Islet of Langerhans (tissue), 1 donor: ENCODE measurements at regions not wholly inside any gene's neighbourhood (a gene's known extent, or its start where the extent isn't known, plus 50 kb on each side); places are given as distances from the start of the nearest gene placed in this dataset.

Experiments used
- FAIRE-seq: peaks from one replicate; lab custom pipeline; 2011; peaks lifted over from hg19 to GRCh38; lab: Jason Lieb, UNC

DNA sequence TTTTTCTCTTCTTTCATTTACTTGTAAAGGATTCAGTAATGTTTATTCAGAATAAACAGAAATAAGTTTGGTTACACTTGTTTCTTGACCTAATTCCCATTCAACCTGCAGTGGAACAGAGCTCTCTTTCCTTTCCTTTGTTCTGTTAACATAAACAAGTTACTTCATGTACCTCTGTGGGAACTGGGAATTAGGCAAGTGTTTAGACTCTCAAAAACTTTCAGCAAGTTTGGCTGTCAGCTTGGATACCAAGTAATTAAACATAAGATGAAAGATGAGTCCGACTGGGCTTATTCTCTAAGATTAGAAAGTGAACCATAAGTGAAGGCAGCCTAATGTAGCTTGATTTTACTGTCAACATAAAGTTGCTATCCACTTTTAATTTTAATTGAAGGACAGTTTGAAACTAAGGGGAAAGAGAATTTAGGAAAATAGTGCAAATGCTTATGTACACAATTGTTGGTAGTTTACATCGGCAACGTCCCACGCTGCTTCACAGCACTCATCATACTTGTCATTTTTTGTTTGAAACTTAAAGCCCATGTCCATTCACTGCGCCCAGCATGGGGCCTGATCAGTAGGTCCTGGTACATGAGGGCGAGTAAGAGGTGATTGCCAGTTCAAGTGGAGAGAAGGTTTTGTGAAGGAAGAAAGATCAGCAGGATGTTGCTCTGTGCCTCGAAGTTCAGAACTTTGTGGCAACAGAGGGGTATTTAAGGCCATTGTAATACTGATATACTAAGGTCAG is 113.0 kb downstream of the PLEKHG1 start:
- FAIRE-seq: no peak

DNA sequence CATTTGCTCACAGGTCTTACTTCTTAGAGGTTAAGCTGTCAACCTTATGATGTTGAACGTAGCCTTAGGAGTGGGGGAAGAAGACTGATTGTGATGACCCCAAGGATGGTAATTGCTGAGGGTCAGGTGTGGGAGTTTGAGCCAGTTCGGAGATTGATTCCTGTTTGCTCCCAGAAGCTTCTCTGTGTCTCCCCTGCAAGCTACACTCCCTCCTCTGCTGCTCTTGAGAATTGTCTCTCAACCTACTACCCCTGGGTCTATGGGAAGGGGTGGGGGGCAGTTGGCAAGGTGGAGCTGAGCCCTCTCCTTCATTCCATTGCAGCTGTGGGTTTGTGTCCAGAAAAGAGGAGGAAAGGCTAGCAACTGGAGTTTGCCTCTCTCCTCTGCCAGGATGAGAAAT is 113.8 kb downstream of the PLEKHG1 start:
- no peak for FAIRE-seq

DNA sequence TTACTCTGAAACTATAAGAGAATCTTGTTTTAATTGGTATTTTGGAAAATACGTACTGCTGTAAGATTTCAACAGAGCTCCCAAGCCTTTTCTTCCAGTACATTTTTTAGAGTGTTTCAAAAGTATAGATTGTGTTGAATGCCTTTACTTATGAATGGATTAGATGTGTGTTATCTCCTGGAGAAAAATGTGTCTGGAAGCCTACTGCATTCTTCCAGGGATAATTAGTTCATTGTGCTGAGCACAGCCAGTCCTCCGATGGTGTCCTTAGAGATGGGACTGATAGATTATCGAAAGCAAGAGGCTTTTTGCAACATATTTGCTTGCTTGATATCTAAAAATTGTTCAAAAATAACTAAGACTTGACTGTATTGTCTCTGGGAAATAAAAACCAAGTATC is 114.2 kb downstream of the PLEKHG1 start:
- no peak for FAIRE-seq

DNA sequence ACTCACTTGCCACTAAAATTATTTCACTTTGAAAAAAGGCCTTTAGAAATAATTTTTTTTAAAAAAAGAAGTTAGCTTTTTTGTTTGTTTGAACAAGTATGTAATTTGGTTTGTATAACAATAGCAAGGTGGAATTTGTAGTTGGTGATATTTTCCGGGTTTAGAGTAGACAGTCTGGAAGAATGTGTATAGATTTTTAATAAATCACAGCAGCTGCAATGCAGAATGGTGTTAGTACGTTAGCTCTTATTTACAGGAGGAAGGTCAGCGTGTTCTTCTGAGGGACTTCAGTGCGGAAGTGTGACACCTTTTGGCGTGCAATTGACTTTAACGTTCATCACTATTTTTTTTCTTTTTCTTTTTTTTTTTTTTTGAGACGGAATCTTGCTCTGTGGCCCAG is 115.4 kb downstream of the PLEKHG1 start:
- no peak for FAIRE-seq

DNA sequence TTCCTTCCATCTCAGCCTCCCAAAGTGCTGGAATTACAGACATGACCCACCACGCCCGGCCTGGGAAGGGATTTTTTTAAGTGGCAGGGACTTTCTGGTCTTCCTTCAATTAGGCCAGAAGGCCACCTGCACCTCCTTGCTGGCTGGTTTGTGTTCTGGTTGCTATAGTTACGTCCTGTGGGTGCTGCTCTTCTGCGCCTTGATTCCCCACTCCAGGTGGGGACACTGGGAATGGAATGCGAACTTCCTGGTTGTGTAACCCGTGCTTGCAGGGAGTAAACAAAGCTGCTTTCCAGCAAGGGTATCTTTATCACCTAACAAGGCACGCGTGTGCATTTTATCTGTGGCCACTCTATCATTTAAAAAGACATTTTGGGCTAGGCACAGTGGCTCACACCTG is 117.7 kb downstream of the PLEKHG1 start:
- no peak for FAIRE-seq

DNA sequence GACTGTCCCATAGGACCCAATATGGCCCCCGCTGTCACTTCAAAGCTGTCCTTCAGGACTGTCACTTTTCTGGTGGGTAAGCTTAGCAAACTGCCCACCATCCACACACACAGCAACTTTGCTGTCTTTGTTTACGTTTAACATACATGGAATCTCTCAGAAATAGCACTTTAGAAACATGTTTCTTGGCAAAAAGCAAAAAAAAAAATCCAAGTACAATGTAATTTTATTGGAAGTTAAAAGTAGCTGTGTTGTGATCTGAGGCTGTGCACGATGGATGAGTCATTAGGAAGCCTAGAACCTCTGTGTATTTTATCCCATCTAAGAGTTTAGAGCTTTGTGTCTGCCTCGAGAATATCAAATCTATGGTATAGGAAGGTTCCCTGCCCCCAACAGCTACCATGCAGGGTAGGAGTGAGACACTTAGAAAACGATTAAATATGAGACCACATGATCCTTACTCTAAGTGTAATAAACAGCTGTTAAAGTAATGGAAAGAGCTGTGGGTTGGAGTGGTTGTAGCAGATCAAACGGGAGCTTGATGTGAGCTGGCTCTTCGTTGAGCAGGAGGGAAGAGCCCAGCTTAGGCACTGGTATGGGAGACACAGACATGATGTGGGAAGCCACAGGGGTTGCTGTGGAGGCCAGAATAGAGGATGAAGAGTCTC is 119.5 kb downstream of the PLEKHG1 start:
- FAIRE-seq: no peak

DNA sequence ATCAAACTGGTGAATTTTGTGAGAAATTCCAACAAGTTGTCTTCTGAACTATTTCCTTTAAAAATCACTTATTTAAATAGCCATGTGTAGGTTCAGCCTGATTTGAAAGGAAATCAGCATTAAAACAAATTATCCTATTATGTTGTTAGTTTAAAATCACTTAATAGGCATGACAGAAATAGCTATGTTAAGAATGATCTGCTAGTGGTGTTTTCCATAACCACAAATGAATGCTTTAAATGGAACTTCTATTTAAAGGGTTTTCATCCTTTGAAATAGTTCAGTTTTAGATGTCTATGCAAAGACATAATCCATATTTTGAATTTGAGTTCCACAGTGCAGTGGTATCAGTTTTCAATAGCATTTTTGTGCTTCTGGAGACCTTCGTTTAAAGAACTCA is 120.1 kb downstream of the PLEKHG1 start:
- no peak for FAIRE-seq

DNA sequence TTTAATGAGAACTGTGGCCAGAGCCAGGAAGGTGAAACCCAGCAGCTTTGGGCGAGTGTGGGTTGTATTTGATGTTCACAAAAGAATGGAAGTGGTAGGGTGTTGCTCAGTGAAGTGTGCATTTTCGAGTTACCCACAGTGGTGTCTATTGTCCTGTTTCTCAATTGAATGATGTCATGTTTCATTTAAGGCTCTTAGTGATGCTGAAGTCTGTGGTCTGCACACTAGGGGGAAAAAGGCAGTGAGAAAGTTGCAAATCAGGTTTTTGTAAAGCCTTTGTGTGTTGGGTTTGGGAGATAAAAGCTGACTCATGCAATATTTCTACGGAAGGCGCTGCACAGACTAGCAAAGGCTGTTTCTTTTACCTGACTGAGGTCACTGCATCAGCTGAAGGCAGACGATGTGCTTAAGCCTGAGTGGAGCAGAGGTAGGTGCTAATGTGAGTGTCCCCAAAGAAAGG is 121.1 kb downstream of the PLEKHG1 start:
- no peak for FAIRE-seq

DNA sequence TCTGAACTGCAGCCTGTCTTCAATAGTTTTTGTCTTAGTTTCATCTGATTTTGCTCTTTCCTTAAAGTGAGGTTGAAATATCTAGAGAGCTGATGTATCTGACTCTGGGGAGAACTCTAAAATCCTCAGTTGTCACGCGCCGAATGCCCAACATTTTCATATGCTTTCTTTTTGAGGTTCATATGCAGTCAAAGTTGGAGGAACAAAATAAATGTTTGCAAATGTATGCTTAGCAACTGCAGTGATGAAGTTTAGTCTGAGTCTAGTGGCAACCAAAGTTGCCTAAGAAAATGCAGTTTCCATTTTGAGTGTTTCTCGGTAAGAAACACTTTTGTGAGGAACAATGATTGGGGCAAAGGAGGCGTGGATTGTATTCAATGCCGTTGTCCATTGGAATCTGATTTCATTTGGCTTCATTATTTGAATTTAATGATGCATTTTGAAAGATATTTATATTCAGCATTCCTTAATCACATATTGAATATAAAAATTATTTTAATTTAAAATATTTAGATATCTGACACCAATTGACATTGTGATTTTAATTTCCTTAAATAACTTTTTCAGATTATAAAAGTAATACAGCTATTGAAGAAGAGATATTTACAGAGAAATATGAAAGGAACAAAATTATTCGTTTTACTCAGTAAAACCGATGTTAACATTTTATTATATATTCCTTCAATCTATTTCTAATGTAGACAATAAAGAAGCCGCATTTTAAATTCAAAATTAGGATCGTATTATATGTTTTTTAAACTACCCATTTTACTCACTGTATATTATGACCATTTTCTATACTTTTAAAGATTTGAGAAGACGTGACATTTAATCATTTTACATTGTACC is 122.0 kb downstream of the PLEKHG1 start:
- peak; percentile 80 for FAIRE-seq

DNA sequence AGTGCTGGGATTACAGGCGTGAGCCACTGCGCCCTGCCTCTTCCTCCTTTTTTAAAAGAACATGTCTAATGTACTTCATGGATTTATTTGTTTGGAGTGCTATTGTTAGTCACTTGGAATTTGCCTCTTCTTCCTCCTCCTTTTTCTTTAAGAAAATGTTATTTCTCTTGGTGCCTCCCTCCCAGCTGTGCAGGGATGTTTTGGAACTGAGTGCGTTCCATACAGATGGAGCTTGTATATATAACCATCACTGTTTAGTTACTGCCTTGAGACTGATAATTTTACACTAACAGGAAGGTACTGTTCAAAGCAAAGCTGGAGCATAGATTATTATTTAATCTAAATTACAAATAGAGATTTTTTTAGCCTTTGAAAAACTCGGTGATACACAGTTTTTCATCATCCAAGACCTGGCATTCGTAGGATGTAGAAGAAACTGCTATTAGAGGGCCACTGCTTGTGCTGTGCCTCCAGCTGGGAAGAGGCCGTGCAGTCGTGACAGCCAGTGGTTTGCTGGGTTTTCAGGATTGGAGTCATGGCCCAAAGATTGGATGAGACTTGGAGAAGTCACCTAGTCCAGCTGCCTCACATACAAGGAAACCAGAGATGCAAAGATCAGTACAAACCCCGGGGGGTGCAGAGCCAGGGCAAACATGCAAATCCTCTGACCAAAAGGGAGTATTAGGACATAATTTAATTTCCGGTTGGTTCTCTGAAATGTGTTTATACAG is 123.1 kb downstream of the PLEKHG1 start:
- FAIRE-seq: no peak

DNA sequence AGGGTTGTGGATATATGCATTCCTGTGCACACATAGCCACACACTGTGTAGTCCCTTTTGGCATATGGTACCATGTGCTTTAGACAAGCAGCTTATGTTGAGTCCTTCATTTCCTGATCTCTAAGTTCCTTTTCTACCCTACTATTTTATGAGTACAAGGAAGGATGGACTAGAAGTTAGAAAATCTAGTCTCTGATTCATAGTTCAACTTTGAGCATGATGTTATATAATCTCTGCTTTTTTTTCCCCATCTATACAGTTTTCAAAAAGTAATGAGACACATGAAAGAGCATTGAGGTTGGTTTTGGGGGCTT is 123.6 kb downstream of the PLEKHG1 start:
- FAIRE-seq: no peak

DNA sequence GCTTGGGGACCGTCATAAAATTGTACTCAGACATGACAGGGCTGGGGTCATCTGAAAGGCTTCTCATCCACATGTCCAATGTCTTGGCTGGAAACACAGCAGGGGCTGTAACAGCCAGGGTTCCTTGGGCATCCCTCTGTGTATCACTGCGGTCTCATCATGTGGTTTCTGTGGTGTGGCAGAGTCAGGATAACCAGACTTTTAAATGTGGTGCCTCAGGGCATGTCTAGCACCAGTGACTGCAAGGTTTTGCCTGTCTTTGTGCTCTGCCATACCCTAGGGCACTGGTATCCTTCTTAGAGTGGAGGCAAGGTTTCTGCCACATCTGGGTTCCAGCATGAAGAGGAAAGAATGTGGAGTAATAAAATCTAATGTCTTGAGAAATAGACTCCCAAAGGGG is 124.2 kb downstream of the PLEKHG1 start:
- FAIRE-seq: no peak

DNA sequence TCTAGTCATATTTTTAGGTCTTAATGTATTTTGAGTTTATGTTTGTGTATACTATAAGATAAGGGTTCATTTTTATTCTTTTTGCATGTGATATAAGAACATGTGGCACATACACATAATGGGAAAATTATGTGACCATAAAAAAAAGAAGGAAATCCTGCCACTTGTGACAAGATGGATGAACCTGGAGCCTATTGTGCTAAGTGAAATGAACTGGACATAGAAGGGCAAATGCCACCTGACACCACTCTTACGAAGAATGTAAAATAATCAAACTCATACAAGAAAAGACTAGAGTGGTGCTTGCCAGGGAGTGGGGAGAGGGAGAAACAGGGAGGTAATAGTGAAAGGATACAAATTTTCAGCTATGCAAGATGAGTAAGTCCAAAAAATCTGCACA is 126.1 kb downstream of the PLEKHG1 start:
- FAIRE-seq: no peak

DNA sequence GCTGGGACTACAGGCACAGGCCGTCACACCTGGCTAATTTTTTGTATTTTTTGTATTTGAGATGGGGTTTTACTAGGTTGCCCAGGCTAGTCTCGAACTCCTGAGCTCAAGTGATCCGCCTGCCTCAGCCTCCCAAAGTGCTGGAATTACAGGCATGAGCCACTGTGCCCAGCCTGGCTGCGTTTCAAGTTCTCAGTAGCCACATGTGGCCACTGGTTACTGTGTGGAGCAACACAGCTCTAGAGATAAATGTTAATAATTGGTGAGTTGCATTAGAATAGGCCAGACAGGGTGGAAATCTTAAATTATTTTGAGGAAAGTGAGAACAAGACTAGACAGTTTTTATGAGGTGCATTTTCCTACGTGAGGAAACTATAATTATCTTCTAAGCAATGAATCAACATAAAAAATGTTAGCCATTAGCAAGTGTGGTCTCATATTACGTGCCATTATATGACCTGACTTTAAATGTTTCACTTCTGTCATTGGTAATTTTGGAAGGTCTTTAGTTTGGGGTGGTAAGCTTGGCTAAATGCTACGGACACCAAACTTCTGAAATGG is 129.6 kb downstream of the PLEKHG1 start:
- no peak for FAIRE-seq

DNA sequence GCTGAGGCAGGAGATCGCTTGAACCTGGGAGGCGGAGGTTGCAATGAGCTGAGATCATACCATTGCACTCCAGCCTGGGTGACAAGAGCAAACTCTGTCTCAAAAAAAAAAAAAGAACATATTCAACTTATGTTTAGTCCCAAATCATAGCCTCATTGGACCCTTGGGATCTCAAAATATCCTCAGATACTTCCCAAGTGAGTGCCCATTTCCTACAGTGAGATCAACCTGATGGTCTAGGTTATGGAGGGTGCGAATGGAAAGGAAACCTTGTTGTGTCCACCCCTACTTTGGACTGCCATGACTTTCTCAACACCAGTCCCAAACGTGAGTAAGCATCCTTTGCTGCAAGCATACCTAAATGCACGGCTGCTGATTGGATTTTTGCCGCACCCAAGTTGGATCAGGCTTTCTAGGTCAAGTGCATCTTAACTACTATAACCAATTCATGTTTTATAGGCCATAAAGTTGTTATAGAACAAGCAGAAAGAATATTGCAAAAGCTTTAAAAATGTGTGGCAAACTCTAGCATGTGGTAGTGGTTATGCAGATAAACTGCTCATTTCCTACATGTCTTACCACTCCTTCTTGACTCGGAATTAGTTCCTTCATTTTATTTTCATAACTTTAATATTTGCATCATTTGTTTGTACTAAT is 131.2 kb downstream of the PLEKHG1 start:
- no peak for FAIRE-seq

DNA sequence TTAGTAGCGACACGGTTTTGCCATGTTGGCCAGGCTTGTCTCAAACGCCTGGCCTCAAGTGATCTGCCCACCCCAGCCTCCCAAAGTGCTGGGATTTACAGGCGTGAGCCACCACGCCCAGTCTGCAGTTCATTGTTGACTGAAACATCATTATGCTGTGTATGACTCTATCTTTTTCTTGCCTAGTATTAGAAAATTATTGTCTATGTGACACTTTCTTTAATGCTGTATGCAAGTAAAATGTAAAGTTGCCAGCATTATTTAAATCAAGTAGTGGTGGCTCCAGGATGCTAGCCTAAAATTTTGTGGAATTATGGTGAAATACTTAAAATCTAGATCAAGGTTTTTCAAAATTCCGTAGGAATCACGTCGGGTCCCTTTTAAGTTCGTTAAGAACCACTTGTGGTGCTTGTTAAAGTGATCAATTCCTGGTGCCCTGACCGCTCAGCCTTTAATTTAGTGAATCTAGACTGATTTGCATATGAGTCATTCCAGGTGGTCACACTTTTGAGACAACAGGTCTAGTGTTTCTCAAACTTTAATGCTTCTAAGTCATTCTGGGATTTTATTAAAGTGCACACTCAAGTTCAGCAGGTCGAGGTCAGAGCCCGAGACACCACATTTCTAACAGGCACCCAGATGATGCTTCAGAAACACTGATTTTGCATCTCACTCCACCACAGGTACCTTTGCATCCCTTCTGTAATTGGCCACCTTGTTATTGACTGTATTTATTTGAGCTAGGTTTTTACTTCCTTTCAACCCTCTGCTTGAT is 132.6 kb upstream of the MTHFD1L start:
- FAIRE-seq: no peak

DNA sequence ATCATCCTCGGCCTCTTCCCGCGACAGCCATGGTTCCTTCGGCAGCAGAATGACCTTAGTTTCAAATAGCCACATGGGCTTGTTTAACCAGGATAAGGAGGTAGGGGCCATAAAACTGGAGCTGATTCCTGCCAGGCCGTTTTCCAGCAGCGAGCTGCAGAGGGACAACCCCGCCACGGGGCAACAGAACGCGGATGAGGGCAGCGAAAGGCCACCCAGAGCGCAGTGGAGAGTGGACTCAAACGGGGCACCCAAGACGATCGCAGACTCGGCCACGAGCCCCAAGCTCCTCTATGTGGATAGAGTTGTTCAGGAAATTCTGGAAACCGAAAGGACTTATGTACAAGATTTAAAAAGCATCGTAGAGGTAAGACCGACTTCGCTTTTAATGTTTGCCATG is 131.8 kb upstream of the MTHFD1L start:
- no peak for FAIRE-seq

DNA sequence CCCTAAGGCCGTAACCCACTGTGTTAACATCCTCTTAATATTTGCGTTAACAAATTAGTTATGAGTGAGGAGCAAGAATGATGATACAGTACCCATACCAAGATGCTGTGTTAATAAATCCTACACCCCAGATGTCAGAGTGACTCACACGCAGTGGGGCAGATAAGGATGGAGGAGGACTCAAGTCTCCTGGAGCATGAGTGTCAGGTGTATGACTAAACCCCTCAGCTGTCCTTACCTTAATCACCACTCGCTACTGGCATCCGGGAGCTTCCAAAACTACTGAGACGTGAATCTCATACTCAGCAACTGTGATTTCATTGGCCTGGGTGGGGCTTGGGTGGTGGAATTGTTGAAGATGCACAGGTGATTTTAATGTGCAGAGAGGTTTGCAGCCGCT is 131.3 kb upstream of the MTHFD1L start:
- no peak for FAIRE-seq

DNA sequence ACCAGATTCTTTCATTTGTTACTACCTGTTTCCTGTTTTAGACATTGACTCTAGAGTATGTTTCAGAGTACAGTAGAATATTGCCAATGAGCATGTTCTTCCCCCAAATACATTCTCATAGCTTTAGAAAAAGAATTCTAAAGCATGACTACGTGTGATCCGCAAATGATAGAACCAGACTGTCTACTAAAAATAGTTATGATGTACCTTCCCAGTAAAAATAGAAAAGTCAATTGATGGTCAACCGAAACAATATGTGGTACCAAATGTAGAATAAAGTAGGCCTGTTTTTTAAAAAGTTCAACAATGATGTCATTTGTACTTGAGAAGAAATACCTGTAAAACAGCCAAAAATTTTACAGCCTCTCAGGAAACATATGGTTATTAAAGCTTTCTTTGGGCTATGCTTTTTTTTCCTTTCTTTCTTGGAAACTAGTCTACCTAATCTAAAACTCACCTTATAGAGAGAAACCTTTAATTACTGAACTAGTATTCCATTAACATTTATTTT is 130.1 kb upstream of the MTHFD1L start:
- no peak for FAIRE-seq

DNA sequence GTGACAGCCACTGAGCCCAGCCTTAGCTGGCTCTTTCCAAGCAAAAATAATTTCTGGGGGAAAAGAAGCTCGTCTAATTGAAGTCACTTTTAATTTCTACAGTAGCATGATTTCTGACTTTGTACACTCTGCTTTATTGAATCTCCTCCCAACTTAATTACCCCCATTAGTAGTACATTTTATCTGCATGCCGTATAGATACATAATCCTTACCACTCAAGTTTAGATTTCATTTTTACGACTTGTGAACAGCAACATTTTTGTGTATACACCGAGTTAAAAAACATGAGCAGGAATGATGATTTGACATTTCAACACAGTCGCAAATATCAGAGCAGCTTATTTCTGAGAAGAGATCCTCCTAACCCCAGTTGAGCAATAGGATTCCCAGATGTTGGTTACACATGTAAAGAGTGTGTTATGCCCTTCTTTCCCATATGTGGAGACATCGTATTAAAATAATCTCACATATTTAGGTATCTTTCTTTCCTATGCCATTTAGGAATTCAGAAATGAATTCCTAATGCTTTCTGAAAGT is 127.3 kb upstream of the MTHFD1L start:
- FAIRE-seq: no peak
